Hepatocyte (in vitro differentiated cells): ENCODE measurements at regions not wholly inside any gene's neighbourhood (a gene's known extent, or its start where the extent isn't known, plus 50 kb on each side); places are given as distances from the start of the nearest gene placed in this dataset.

Experiments used
- DNase-seq: peaks from one replicate; pipeline ENCODE4 v3.0.0-alpha.2; 2016; ENCODE audit warnings: low spot score
- H2AFZ ChIP-seq: fragments of 200-600 bp; sonication (generic); 2 replicates; pipeline ENCODE4 v1.6.0; 2016; ENCODE audit warnings: antibody characterized with exemption, mild to moderate bottlenecking
- H3K27ac ChIP-seq: fragments of 200-600 bp; sonication (generic); 2 replicates; pipeline ENCODE4 v1.5.1; 2016; ENCODE audit warnings: mild to moderate bottlenecking
- H3K27me3 ChIP-seq: fragments of 200-600 bp; sonication (generic); 2 replicates; pipeline ENCODE4 v1.6.1; 2016
- H3K36me3 ChIP-seq: fragments of 200-600 bp; sonication (generic); replicated peaks from 2 replicates; pipeline ENCODE4 v1.5.1; 2016; ENCODE audit warnings: low read depth; ENCODE audit not compliant: insufficient read depth
- H3K4me1 ChIP-seq: fragments of 200-600 bp; sonication (generic); 2 replicates; pipeline ENCODE4 v1.5.1; 2016; ENCODE audit warnings: mild to moderate bottlenecking, moderate library complexity; ENCODE audit not compliant: insufficient read depth
- H3K4me2 ChIP-seq: fragments of 200-600 bp; sonication (generic); 2 replicates; pipeline ENCODE4 v1.6.0; 2016
- H3K4me3 ChIP-seq: fragments of 200-600 bp; sonication (generic); 2 replicates; pipeline ENCODE4 v1.5.1; 2016; ENCODE audit warnings: mild to moderate bottlenecking
- H3K79me2 ChIP-seq: fragments of 200-600 bp; sonication (generic); 2 replicates; pipeline ENCODE4 v1.6.0; 2017; ENCODE audit warnings: mild to moderate bottlenecking
- H3K9me2 ChIP-seq: fragments of 200-600 bp; sonication (generic); replicated peaks from 2 replicates; pipeline ENCODE4 v1.6.0; 2017; ENCODE audit warnings: mild to moderate bottlenecking; ENCODE audit not compliant: insufficient read depth
- H3K9me3 ChIP-seq: fragments of 200-600 bp; sonication (generic); 2 replicates; pipeline ENCODE4 v1.5.1; 2016; ENCODE audit warnings: low read depth, mild to moderate bottlenecking
- H4K20me1 ChIP-seq: fragments of 200-600 bp; sonication (generic); 2 replicates; pipeline ENCODE4 v1.6.0; 2016; ENCODE audit warnings: mild to moderate bottlenecking; ENCODE audit not compliant: insufficient read depth, poor library complexity, severe bottlenecking
- CTCF ChIP-seq: fragments of 200-600 bp; sonication (generic); IDR thresholded peaks from 2 replicates; pipeline ENCODE4 v1.5.1; 2016; ENCODE audit warnings: antibody characterized with exemption, mild to moderate bottlenecking; ENCODE audit not compliant: poor library complexity
- EZH2 ChIP-seq: fragments of 200-600 bp; sonication (generic); IDR thresholded peaks from 2 replicates; pipeline ENCODE4 v1.6.1; 2016; ENCODE audit warnings: antibody characterized with exemption, mild to moderate bottlenecking, borderline replicate concordance
- EZH2phosphoT487 ChIP-seq: fragments of 200-600 bp; sonication (generic); IDR thresholded peaks from one replicate; pipeline ENCODE4 v1.6.1; 2018; ENCODE audit warnings: antibody characterized with exemption, mild to moderate bottlenecking, low read depth, moderate library complexity; ENCODE audit not compliant: unreplicated experiment, severe bottlenecking
- WGBS: methylation state at CpG from one replicate; pipeline ENCODE4 v1.1.6; 2016; ENCODE audit warnings: low lambda C conversion rate; ENCODE audit errors: missing lambda C conversion rate; 5-methylcytosine and 5-hydroxymethylcytosine counted together

GRCh38 chr1:215459136-215459535 is 108.0 kb upstream of the KCTD3 start:
- no peak for DNase-seq
- H3K36me3 ChIP-seq, result no peaks in the 10 kb centered on the region
- H3K27me3 ChIP-seq, result no peaks in the 10 kb centered on the region
- no peak overlapping the region for H3K4me3 ChIP-seq
- H3K27ac ChIP-seq, result no peak overlapping the region
- no peak overlapping the region for H2AFZ ChIP-seq
- no peaks in the 10 kb centered on the region for H3K79me2 ChIP-seq
- H3K4me1 ChIP-seq, result no peaks in the 10 kb centered on the region
- no peaks in the 10 kb centered on the region for H4K20me1 ChIP-seq
- no peak overlapping the region for H3K4me2 ChIP-seq
- no peaks in the 10 kb centered on the region for H3K9me2 ChIP-seq
- no peaks in the 10 kb centered on the region for H3K9me3 ChIP-seq
- WGBS, result 75% methylated on average over 2 of the region's 2 CpGs
- TF ChIP-seq EZH2phosphoT487, result no peak
- TF ChIP-seq CTCF, result no peak
- TF ChIP-seq EZH2, result no peak

- Histone ChIP-seq H3K36me3 (no peaks in the 10 kb centered on the region), H4K20me1 (no peaks in the 10 kb centered on the region), H3K4me1 (no peaks in the 10 kb centered on the region), H3K79me2 (no peaks in the 10 kb centered on the region), H3K27ac (no peak overlapping the region), H2AFZ (no peak overlapping the region), H3K4me2 (no peak overlapping the region), H3K9me2 (no peaks in the 10 kb centered on the region), H3K9me3 (no peaks in the 10 kb centered on the region), H3K27me3 (no peaks in the 10 kb centered on the region), H3K4me3 (no peak overlapping the region)
- DNase-seq, result no peak
- TF ChIP-seq EZH2 (no peak), EZH2phosphoT487 (no peak), CTCF (no peak)
- 84% methylated on average over 3 of the region's 3 CpGs for WGBS
Measured at GRCh38 chr1:215466361-215466760, 100.7 kb upstream of the KCTD3 start.

GRCh38 chr1:215471463-215471862 is 95.6 kb upstream of the KCTD3 start:
- no peaks in the 10 kb centered on the region for H3K9me3 ChIP-seq
- H3K4me3 ChIP-seq, result no peak overlapping the region
- H3K27me3 ChIP-seq, result no peaks in the 10 kb centered on the region
- no peak overlapping the region for H3K4me2 ChIP-seq
- no peaks in the 10 kb centered on the region for H3K4me1 ChIP-seq
- 96% methylated on average over 2 of the region's 2 CpGs for WGBS
- H3K9me2 ChIP-seq, result no peaks in the 10 kb centered on the region
- TF ChIP-seq EZH2phosphoT487, result no peak
- TF ChIP-seq EZH2, result no peak
- TF ChIP-seq CTCF, result no peak
- H3K79me2 ChIP-seq, result no peaks in the 10 kb centered on the region
- H3K27ac ChIP-seq, result no peak overlapping the region
- H4K20me1 ChIP-seq, result no peaks in the 10 kb centered on the region
- DNase-seq, result no peak
- H3K36me3 ChIP-seq, result no peaks in the 10 kb centered on the region
- H2AFZ ChIP-seq, result no peak overlapping the region

- H2AFZ ChIP-seq, result no peak overlapping the region
- no peak overlapping the region for H3K27ac ChIP-seq
- H3K4me2 ChIP-seq, result no peak overlapping the region
- H3K79me2 ChIP-seq, result no peaks in the 10 kb centered on the region
- no peak for DNase-seq
- H4K20me1 ChIP-seq, result no peaks in the 10 kb centered on the region
- H3K4me3 ChIP-seq, result no peak overlapping the region
- TF ChIP-seq EZH2phosphoT487 (no peak), CTCF (no peak), EZH2 (no peak)
- no peaks in the 10 kb centered on the region for H3K4me1 ChIP-seq
- no peaks in the 10 kb centered on the region for H3K9me2 ChIP-seq
- no peaks in the 10 kb centered on the region for H3K36me3 ChIP-seq
- no peaks in the 10 kb centered on the region for H3K27me3 ChIP-seq
- H3K9me3 ChIP-seq, result no peaks in the 10 kb centered on the region
Measured at GRCh38 chr1:215472723-215473122, 94.4 kb upstream of the KCTD3 start.
